HG02588 (cell line): ENCODE measurements at regions not wholly inside any gene's neighbourhood (a gene's known extent, or its start where the extent isn't known, plus 50 kb on each side); places are given as distances from the start of the nearest gene placed in this dataset.
"Not testable (repeated sequence)": the region's sequence is repeated elsewhere in the genome, so short reads cannot be mapped to it uniquely, and the experiment has no call there.

Experiments
- ATAC-seq: cut with Tn5 transposase; IDR thresholded peaks from one replicate; pipeline ENCODE4 v1.9.1; 2021; ENCODE audit warnings: mild to moderate bottlenecking, moderate library complexity; ENCODE audit not compliant: unreplicated experiment

GRCh38 chr9:75658301-75658905, 232.1 kb upstream of the PCSK5 start:
- ATAC-seq = no peak

GRCh38 chr9:75664597-75664996, 225.9 kb upstream of the PCSK5 start:
- ATAC-seq = no peak

DNA sequence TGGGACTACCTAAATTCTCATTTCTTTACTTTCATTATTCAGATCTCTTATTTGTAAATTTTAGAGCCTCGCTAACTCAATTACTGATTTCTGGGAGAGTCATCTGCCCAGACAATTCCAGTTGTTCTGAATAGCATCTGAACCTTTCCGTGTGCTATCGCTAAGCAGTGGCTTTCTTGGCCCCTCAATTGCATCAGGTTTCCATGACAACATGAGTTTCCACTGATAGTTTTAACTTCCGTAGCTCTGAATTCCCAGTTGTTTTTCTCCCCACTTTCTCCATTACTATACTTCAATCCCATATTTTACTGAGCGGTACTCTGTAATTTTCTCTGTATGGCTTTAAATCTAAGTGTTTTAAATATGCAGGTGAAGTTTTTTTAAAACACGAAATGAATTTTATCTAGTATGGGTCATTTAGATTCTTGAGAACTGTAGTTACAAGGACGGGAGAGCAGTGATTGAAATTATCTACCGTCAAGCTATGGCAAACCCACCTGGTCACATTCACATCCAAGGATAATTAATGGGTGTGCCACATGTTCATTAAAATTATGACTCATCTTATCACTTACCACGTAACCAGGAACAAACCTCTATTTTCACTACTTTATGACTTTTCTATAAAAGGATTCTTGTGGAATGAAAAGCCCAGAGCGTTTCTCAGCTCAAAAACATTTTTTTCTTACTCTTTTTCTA, 223.5 kb upstream of the PCSK5 start:
- ATAC-seq = no peak

DNA sequence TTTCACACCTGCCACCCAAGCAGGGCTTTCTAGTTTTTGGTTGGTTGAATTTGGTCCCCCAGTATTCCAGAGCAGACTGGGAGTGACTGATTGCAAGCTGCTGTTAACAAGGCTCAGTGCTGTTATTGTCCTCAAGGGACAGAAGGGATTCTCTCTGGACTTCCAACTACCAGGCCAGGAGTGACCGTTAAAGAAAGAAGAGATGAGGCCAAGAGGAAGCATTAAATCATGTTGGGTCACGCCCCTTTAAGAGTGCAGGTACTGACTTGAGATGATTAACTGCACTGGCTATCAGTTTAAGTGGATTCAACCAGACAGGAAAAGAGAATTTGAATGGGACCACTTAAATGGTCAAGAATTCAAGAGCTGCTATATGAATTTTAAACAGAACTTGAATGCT, 220.8 kb upstream of the PCSK5 start:
- ATAC-seq = no peak

DNA sequence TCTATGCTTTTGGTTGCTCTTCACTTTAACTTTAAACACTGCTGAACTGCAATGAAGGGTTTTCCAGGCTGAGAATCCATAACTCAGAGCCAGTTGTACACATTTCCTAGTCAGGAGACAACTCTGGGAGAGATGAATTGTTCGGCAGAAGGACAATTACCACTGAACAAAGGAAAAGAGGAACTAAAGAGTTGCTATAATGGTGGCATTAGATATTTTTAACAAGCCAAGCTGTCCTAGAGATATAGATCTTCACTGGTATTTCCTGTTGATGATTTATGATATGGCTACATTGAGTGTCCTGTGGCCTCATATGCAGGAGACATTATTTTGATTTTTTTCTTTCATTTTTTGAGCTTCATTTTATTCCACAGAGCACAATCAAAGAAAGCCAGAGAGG, 219.1 kb upstream of the PCSK5 start:
- no peak for ATAC-seq

DNA sequence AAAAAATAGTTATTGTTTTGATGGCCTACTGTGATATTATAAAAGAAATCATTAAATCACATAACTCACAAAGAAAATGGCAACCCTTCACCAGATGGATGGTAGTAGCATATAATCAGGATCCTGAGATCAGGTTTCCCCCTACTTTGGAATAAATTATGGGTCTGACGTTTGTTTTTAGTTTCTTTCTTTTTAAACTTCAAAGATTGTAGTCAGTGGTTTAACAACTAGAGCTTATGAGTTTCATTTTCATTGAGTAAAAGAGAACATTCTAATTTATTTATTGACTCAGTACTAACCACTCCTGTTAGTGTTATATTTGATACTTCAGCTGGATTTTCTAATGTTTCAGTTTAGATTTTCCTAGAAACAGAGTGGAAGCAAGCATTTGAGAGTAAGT, 218.0 kb upstream of the PCSK5 start:
- ATAC-seq = no peak

DNA sequence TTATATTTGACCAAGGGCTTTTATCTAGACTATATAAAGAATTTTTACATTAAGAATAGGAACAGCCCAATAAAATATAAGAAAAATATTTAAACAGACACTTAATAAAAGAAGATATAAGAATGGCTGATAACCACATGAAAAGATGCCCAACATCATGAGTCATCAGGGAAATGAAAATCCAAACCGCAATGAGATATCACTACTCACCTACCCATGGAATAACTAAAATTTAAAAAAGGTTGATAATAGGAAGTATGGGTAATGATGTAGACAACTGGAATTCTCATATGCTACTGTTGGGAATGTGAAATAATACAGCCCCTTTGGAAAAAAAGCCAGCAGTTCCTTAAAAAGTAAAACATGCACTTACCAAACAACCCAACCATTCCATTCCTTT, 206.9 kb upstream of the PCSK5 start:
- ATAC-seq = no peak

GRCh38 chr9:75685062-75685461, 205.4 kb upstream of the PCSK5 start:
- no peak for ATAC-seq

GRCh38 chr9:75687359-75687953, 203.0 kb upstream of the PCSK5 start:
- no peak for ATAC-seq

GRCh38 chr9:75690551-75690950, 199.9 kb upstream of the PCSK5 start:
- ATAC-seq = not testable (repeated sequence)

DNA sequence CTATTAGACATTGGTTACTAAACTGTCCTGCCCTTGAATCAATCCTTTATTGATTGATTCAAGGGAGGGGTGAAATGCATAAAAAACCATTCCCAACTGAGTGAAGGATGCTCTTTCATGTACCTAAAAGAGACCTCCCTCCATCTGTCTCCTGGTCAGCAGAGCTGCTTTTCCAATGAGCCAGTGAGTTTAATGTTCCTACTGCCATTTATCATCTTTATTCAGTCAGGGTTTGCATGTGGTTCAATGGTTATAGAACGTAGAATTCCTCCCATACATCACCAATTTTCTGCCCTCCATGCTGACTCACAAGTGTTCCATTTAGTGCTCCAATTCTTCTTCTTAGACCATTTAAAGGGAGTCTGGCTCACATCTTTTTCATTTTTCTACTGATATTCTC, 199.1 kb upstream of the PCSK5 start:
- ATAC-seq = no peak

DNA sequence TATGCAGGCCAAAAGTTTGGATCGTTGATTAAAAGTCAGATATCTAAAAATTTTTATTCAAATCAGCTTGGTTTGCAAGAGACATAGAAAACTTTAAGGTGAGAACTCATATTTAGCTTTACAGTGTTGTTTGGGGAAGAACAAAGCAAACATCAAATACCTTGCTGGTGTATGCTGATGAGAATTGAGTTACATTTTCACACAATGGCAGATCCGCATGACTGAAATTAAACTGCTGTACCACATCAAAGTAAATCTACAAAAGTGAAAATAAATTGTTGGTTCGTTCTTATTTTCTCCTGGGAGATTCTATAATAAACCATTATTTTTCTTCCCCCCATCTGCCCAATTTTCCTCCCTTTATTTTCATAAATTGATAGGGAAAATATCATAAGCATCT, 198.2 kb upstream of the PCSK5 start:
- no peak for ATAC-seq

- no peak for ATAC-seq
Observed at GRCh38 chr9:75695921-75696320, 194.6 kb upstream of the PCSK5 start.

- no peak for ATAC-seq
Observed at GRCh38 chr9:75699017-75699416, 191.5 kb upstream of the PCSK5 start.

- ATAC-seq = no peak
Observed at GRCh38 chr9:75699625-75700251, 190.7 kb upstream of the PCSK5 start.

GRCh38 chr9:75700252-75700640, 190.2 kb upstream of the PCSK5 start:
- ATAC-seq = no peak

DNA sequence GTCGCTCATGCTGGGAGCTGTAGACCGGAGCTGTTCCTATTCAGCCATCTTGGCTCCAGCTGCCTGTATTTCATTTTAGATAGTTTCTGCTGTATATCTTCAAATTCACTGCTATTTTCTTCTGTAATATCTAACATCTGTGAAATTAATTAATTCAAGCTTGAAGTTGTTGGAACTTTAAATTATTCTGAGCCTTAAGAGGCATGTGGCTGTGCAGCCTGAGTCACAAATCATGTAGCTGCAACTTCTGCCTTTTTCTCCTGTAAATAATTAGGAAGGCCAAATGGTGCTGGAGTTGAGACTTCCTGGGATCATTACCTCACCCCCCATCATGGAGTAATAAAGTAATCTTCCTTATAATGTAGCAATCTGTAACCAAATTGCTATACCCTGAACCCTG, 183.3 kb upstream of the PCSK5 start:
- no peak for ATAC-seq

DNA sequence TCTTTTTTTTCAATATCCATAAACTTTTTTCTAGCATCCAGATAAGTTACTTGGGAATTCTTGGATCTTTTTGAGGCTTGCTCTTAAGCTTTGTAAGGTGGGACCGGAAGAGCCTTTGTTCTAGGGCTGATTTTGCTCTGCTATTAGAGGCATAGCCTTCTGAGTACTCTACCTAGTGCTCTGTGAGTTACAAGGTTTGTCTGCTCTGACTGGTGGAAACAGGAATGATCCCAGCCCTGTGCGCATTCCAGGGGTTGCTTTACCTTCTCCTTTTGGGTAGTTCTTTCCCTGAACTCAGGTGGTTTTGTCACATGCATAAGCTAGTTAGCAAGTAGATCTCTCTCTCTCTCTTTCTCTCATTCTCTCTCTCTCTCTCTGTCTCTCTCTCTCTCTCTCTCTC, 180.8 kb upstream of the PCSK5 start:
- ATAC-seq = no peak

GRCh38 chr9:75712700-75713099, 177.8 kb upstream of the PCSK5 start:
- ATAC-seq = no peak

- no peak for ATAC-seq
Observed at GRCh38 chr9:75713335-75713734, 177.1 kb upstream of the PCSK5 start.

DNA sequence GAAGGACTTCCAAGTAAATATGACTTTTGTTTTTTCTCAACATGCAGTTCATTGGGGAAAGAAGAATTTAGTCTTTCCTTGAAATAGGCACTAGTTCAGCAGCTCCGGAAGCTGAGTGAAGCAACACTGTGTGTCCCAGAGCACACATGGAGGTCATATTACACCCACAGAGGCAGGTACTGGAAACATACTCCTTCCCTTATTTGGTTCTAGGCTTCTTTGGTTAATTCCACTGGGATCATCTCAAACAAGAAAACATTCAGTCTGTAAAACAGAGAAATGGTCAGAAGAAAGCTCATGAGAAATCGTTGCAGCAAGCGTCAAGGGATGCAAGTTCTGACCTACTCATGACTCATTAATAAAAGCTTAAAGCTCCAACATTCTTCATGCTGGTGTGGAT, 175.1 kb upstream of the PCSK5 start:
- no peak for ATAC-seq

DNA sequence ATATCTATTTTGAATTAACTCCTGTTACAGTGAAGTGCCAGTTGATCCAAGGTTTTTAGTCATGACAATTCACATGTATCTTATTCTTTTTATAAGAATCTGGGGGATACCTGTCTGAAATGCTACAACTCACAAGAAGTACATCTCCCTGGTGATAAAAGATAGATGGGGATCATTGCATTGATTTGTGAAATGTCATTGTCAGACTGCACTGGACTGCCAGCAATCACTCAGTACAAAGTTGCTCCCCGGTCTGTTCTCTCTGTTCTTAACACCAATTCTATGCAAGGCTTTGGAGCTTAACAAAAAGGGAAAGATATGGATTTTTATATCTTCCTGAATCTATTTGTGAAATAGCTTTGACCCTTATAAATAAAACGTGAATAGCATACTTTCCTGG, 171.8 kb upstream of the PCSK5 start:
- no peak for ATAC-seq
